Tibial nerve (tissue), 4 donors: ENCODE measurements at regions not wholly inside any gene's neighbourhood (a gene's known extent, or its start where the extent isn't known, plus 50 kb on each side); places are given as distances from the start of the nearest gene placed in this dataset.
A peak's percentile ranks its signal among the peaks of the same experiment; 100 is the strongest.
"Not testable (repeated sequence)": the region's sequence is repeated elsewhere in the genome, so short reads cannot be mapped to it uniquely, and the experiment has no call there.

ENCODE experiments used
- DNase-seq, 2 donors: peaks; one replicate each; pipeline ENCODE4 v3.0.0-alpha.2; 2019; ENCODE audit warnings: low spot score in 2 of 2
- H3K27ac ChIP-seq, 4 donors: fragments of 200-600 bp; sonication (generic) in 3 of 4; one replicate each; pipeline ENCODE4 v1.5.1; 2017 to 2019; ENCODE audit warnings: mild to moderate bottlenecking in 1 of 4
- H3K27me3 ChIP-seq, 2 donors: fragments of 200-600 bp; sonication (generic) in 1 of 2; one replicate each; pipeline versions ENCODE4 v1.5.1 to v1.6.0; 2017 to 2019
- H3K36me3 ChIP-seq, 3 donors: fragments of 200-600 bp; sonication (generic); one replicate each; pipeline ENCODE4 v1.5.1; 2018 to 2019
- H3K4me1 ChIP-seq, 4 donors: fragments of 200-600 bp; sonication (generic) in 3 of 4; one replicate each; pipeline ENCODE4 v1.5.1; 2017 to 2019
- H3K4me3 ChIP-seq, 4 donors: fragments of 200-600 bp; sonication (generic) in 3 of 4; one replicate each; pipeline ENCODE4 v1.5.1; 2017 to 2019; ENCODE audit warnings: mild to moderate bottlenecking in 1 of 4, moderate library complexity in 1 of 4
- H3K9me3 ChIP-seq, 4 donors: fragments of 200-600 bp; sonication (generic) in 3 of 4; one replicate each; pipeline ENCODE4 v1.5.1; 2017 to 2019
- EP300 ChIP-seq, 2 donors: sonication (generic); formaldehyde crosslinking; IDR thresholded peaks; one replicate each; pipeline ENCODE4 v1.6.1; 2017; ENCODE audit warnings: antibody characterized with exemption in 2 of 2, mild to moderate bottlenecking in 1 of 2
- POLR2A ChIP-seq, 2 donors: fragments of 450-650 bp; IDR thresholded peaks; one replicate each; pipeline ENCODE4 v1.6.1; 2017; ENCODE audit warnings: antibody characterized with exemption in 2 of 2, mild to moderate bottlenecking in 2 of 2, moderate library complexity in 2 of 2
- WGBS, 2 donors: methylation state at CpG; one replicate each; pipeline ENCODE4 v1.1.5; 2018; 5-methylcytosine and 5-hydroxymethylcytosine counted together
- TF ChIP-seq, protein P1 (sequence below), 5 experiments: fragments of 200-600 bp in 3 of 5; fragments of 450-650 bp in 2 of 5; sonication (generic) in 3 of 5; IDR thresholded peaks; one replicate each; pipeline ENCODE4 v1.5.1; 2016 to 2019; ENCODE audit warnings: antibody characterized with exemption in 5 of 5, mild to moderate bottlenecking in 3 of 5, moderate library complexity in 2 of 5

DNA sequence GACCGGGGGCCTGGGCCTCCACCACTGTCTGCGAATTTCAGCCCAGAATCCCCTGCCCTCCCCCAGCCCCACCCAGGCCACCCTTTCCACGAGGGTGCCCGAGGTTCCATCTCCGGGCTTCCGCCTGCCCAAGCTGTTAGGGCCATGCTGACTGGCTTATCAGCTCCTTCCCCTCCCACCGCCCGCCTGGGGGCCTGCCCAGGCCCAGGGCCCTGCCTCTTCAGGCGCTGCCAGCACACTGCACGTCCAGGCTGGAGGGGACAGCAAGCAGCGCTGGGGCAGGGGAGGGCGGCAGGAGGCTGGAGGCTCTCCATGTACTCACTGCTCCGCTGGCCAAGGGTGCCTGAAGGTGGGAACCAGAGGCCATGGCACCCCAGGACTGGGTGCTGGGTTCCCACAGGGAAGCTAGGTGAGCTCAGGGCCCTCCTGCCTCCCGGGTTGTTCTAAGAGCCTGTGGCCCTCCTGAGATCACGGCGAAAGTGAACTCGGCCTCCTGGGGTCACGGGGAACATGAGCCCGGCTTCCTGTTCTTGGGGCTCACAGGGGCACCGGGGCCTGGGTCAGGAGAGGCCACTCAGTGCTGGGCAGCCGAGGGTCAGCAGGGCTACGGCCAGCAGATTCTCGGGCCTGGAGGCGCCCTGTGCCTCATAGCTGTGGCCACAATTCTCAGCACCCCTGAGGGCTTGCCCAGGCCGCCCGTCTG is 57.7 kb upstream of the EGFL7 start:
- Histone ChIP-seq H3K27ac (peak overlapping the region in 2 of 4 donors; percentile 23 to 38), H3K4me3 (no peak overlapping the region), H3K4me1 (peaks cover 0 to 86% (median 31%) of the 10 kb centered on the region in 4 donors), H3K27me3 (peaks cover 0 to 3% of the 10 kb centered on the region in 2 donors), H3K36me3 (no peaks in the 10 kb centered on the region), H3K9me3 (no peaks in the 10 kb centered on the region)
- WGBS, 2 donors: 64 to 69% methylated on average over 21 of the region's 26 CpGs
- DNase-seq: no peak
- no peak for TF ChIP-seq EP300 (IDR thresholded peaks at IDR 0.05)
- no peak for TF ChIP-seq POLR2A (IDR thresholded peaks at IDR 0.05)
- TF ChIP-seq, protein P1, sequence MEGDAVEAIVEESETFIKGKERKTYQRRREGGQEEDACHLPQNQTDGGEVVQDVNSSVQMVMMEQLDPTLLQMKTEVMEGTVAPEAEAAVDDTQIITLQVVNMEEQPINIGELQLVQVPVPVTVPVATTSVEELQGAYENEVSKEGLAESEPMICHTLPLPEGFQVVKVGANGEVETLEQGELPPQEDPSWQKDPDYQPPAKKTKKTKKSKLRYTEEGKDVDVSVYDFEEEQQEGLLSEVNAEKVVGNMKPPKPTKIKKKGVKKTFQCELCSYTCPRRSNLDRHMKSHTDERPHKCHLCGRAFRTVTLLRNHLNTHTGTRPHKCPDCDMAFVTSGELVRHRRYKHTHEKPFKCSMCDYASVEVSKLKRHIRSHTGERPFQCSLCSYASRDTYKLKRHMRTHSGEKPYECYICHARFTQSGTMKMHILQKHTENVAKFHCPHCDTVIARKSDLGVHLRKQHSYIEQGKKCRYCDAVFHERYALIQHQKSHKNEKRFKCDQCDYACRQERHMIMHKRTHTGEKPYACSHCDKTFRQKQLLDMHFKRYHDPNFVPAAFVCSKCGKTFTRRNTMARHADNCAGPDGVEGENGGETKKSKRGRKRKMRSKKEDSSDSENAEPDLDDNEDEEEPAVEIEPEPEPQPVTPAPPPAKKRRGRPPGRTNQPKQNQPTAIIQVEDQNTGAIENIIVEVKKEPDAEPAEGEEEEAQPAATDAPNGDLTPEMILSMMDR (IDR thresholded peaks at IDR 0.05): no peak

DNA sequence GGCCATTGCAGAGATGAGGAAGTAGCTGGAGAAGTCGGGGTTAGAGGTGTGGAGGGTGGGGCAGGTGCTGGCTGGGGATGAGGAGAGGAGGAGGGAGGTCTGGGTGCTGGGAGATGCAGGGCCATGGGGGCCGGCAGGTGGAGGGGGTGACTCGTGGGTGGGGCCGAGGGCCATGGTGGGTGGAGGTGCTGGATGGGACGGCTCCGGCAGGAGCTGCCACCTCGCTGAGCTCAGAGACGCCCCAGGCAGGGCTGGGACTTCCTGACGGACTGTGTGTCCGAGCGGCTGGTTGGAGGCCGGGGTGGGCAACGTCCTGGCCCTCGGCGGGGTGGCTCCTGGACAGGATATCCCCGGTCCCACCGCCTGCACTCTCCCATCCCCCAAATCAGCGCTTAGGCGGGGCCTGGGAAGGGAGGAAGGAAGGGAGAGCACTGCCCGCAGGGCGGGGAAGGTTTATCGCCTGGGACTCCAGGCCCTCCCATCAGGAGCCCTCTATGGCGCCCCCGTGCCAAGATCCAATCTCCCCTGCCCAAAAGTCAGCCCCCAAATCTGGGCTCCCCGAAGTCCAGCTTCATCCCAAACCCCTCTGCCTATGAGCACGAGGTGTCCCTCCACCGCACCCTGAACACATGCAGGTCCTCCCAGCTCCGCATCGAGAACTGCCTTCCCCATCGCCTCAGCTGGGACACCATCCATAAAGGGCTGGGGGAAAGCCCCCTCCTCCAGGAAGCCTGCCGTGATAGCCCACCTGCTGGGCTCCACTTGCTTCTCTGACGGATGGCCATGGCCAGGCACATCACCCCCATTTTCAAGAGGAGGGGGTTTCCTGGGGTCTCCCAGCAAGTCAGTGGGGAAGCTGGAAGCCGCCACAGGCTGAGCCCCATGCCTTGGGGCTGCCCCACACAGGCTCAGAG is 58.3 kb upstream of the NOTCH1 start:
- H3K36me3 ChIP-seq: no peaks in the 10 kb centered on the region
- no peak for DNase-seq
- H3K9me3 ChIP-seq: no peaks in the 10 kb centered on the region
- no peak overlapping the region for H3K4me3 ChIP-seq
- TF ChIP-seq, protein P1 (IDR thresholded peaks at IDR 0.05): no peak
- TF ChIP-seq EP300 (IDR thresholded peaks at IDR 0.05) (no peak), POLR2A (IDR thresholded peaks at IDR 0.05) (no peak)
- H3K27me3 ChIP-seq: peaks cover 0 to 3% of the 10 kb centered on the region in 2 donors
- peak overlapping the region in 2 of 4 donors; percentile 38 to 62 for H3K27ac ChIP-seq
- peaks cover 0 to 86% (median 36%) of the 10 kb centered on the region in 4 donors for H3K4me1 ChIP-seq
- WGBS, 2 donors: 63 to 71% methylated on average over 30 to 31 of the region's 33 CpGs

DNA sequence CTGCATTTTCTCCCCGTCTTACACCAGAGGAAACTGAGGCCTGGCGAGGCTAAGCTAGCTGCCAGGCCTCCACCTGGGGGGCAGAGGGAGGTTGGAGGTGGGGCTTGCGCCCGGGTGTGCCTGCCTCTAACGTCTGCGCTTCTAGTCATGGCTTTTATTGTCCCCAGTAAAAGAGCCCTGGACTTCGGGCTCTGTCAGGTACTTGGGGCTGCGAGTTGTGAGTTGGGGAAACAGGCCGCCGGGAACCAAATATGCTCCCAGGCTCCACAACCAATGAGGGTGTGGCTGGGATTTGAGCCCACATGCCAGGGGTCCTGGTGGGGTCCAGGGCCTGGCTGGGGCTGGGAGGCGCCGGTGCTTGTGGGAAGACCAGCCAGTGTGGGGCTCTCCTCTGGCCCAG is 57.4 kb upstream of the NOTCH1 start:
- Histone ChIP-seq H3K27me3 (peaks cover 0 to 3% of the 10 kb centered on the region in 2 donors), H3K36me3 (no peaks in the 10 kb centered on the region), H3K4me1 (peaks cover 0 to 83% (median 42%) of the 10 kb centered on the region in 4 donors), H3K4me3 (no peak overlapping the region), H3K27ac (peak overlapping the region in 3 of 4 donors; percentile 15 to 62 (median 60)), H3K9me3 (no peaks in the 10 kb centered on the region)
- DNase-seq: no peak
- 79 to 81% methylated on average over 10 to 12 of the region's 12 CpGs for WGBS, 2 donors
- TF ChIP-seq POLR2A (IDR thresholded peaks at IDR 0.05): no peak

DNA sequence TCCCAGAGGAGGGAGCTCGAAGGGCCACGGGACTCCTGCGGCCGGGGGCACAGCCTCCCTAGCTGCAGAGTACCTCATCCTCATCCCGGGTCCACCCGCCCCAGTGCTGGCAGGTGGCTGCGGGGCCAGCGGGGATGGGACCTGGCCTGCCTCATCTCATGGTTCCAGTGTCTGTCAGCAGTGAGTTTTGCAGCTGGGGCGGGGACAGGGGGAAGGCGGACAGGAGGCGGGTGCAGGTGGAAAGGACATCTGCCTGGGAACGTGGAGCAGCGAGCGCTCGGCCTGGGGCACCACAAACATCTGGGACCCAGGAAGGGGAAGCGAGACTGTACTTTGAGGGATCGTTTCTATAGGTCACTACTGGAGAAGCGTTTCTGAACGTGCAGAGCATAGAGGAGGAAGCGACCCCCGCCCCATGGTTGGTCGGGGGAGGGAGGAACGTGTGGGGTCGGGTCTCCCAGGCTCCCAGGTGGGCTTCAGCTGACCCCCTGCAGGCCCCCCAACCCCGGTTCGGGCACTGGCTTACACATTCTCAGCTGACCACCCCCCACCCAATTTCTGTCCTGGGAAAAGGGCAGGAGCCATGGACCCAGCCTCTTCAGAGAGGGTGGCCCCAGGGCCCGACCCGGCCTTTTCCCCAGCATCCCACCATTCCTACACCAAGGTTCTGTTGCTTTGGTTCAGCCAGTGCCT is 56.5 kb upstream of the NOTCH1 start:
- no peaks in the 10 kb centered on the region for H3K9me3 ChIP-seq
- H3K27me3 ChIP-seq: peaks cover 0 to 3% of the 10 kb centered on the region in 2 donors
- whole genome bisulfite sequencing, 2 donors: 60% methylated on average over 28 of the region's 28 CpGs
- H3K36me3 ChIP-seq: no peaks in the 10 kb centered on the region
- TF ChIP-seq, protein P1 (IDR thresholded peaks at IDR 0.05): no peak
- TF ChIP-seq POLR2A (IDR thresholded peaks at IDR 0.05): no peak
- TF ChIP-seq EP300 (IDR thresholded peaks at IDR 0.05): no peak
- H3K4me1 ChIP-seq: peaks cover 0 to 91% (median 46%) of the 10 kb centered on the region in 4 donors
- DNase-seq: no peak
- peak overlapping the region in 3 of 4 donors; percentile 15 to 62 (median 60) for H3K27ac ChIP-seq
- H3K4me3 ChIP-seq: no peak overlapping the region

DNA sequence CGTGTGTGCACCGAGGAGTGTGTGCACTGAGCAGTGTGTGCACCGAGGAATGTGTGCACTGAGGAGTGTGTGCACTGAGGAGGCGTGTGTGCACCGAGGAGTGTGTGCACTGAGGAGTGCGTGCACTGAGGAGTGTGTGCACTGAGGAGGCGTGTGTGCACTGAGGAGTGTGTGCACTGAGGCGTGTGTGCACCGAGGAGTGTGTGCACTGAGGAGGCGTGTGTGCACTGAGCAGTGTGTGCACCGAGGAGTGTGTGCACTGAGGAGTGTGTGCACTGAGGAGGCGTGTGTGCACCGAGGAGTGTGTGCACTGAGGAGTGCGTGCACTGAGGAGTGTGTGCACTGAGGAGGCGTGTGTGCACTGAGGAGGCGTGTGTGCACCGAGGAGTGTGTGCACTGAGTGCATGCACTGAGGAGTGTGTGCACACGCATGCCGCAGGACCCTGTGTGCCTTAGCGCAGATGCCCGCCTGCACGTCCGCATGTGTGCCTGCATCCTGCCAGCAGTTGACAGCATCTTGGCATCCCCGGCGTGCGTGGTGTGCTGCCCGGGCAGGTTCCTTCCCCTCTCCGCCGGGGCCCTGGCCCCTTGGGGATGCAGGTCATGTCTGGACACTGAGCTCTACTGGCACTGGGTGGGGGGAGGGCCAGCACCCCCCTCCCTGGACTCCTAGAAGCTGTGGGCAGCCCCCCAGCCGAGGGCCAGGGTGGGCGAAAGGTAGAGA is 55.6 kb upstream of the NOTCH1 start:
- not testable (repeated sequence) for H3K27ac ChIP-seq, H3K36me3 ChIP-seq, H3K9me3 ChIP-seq, DNase-seq, H3K27me3 ChIP-seq, H3K4me3 ChIP-seq
- 83 to 88% methylated on average over 25 to 31 of the region's 31 CpGs for WGBS, 2 donors
- H3K4me1 ChIP-seq: peaks cover 0 to 91% (median 51%) of the 10 kb centered on the region in 4 donors
